ENCODE measurements at regions not wholly inside any gene's neighbourhood (a gene's known extent, or its start where the extent isn't known, plus 50 kb on each side); places are given as distances from the start of the nearest gene placed in this dataset.

GRCh38 chr20:48523191-48523995, 304.4 kb downstream of the PREX1 start (continued):
- TF ChIP-seq ZNF567 (CRISPR knock-in tag; IDR thresholded peaks at IDR 0.05; ENCODE audit: borderline replicate concordance) (no peak), NFKB2 (CRISPR knock-in tag; IDR thresholded peaks at IDR 0.05; ENCODE audit: borderline replicate concordance) (no peak; the same call in 1 of the 2 replicates), ZBTB25 (CRISPR knock-in tag; IDR thresholded peaks at IDR 0.05) (peak; percentile 97), THAP7 (CRISPR knock-in tag; IDR thresholded peaks at IDR 0.05) (no peak), MEIS1 (CRISPR knock-in tag; IDR thresholded peaks at IDR 0.05; ENCODE audit: borderline replicate concordance) (0 out of 2 replicates have a peak, but pooled peaks have one; percentile 59), MIXL1 (CRISPR knock-in tag; IDR thresholded peaks at IDR 0.05) (peak; percentile 97), ZNF574 (CRISPR knock-in tag; IDR thresholded peaks at IDR 0.05) (peak; percentile 80), PLSCR1 (CRISPR knock-in tag; IDR thresholded peaks at IDR 0.05; ENCODE audit: borderline replicate concordance) (no peak), ZNF232 (CRISPR knock-in tag; IDR thresholded peaks at IDR 0.05; ENCODE audit: borderline replicate concordance) (peak; percentile 99), HNF4A (CRISPR knock-in tag; IDR thresholded peaks at IDR 0.05) (peak; percentile 52; the same call in 1 of the 2 replicates), SRF (IDR thresholded peaks at IDR 0.05; ENCODE audit: low read depth, low read length) (no peak), DDIT3 (CRISPR knock-in tag; IDR thresholded peaks at IDR 0.05) (no peak), KLF15 (CRISPR knock-in tag; IDR thresholded peaks at IDR 0.05; ENCODE audit: borderline replicate concordance) (no peak; the same call in 1 of the 2 replicates), AHR (CRISPR knock-in tag; IDR thresholded peaks at IDR 0.05) (peak; percentile 74; the same call in 1 of the 2 replicates), ZNF253 (CRISPR knock-in tag; IDR thresholded peaks at IDR 0.05; ENCODE audit: borderline replicate concordance) (0 out of 2 replicates have a peak, but pooled peaks have one; percentile 43), CREB1 (IDR thresholded peaks at IDR 0.05) (no peak), CREB1 (CRISPR knock-in tag; IDR thresholded peaks at IDR 0.05) (no peak), ZNF577 (CRISPR knock-in tag; IDR thresholded peaks at IDR 0.05; ENCODE audit: borderline replicate concordance, low read depth) (0 out of 2 replicates have a peak, but pooled peaks have one; percentile 72), HOXA9 (CRISPR knock-in tag; IDR thresholded peaks at IDR 0.05; ENCODE audit: borderline replicate concordance) (peak; percentile 91; the same call in 1 of the 2 replicates), HOXA3 (CRISPR knock-in tag; IDR thresholded peaks at IDR 0.05) (peak; percentile 67), MNT (IDR thresholded peaks at IDR 0.05) (no peak), KAT7 (CRISPR knock-in tag; IDR thresholded peaks at IDR 0.05; ENCODE audit: borderline replicate concordance) (peak; percentile 44; the same call in 1 of the 2 replicates), SMC3 (IDR thresholded peaks at IDR 0.05; ENCODE audit: low read length) (0 out of 2 replicates have a peak, but pooled peaks have one; percentile 31)
